ENCODE measurements at regions not wholly inside any gene's neighbourhood (a gene's known extent, or its start where the extent isn't known, plus 50 kb on each side); places are given as distances from the start of the nearest gene placed in this dataset.

GRCh38 chr5:133742431-133742988 lies 130.2 kb upstream of the FSTL4 start:
- no peak for TF ChIP-seq SMC3 (IDR thresholded peaks at IDR 0.05; ENCODE audit: borderline replicate concordance, low read length)
- no peak for TF ChIP-seq TCF12 (IDR thresholded peaks at IDR 0.05; ENCODE audit: low read depth, low read length)
- no peak for TF ChIP-seq POLR2A (IDR thresholded peaks at IDR 0.05; ENCODE audit: low read depth, low read length)
- TF ChIP-seq BCLAF1 (IDR thresholded peaks at IDR 0.05) = no peak
- no peak for TF ChIP-seq YY1 (IDR thresholded peaks at IDR 0.05; ENCODE audit: low read depth, low read length)
- TF ChIP-seq CTCF (IDR thresholded peaks at IDR 0.05 in 2 of 3, conservative IDR thresholded peaks at IDR 0.05 in 1 of 3; ENCODE audit: control insufficient read depth in 2 of 3, extremely low read depth in 1 of 3, insufficient read depth in 1 of 3, low read depth in 3 of 3, low read length in 3 of 3) = no peak
- no peak for TF ChIP-seq ATF2 (IDR thresholded peaks at IDR 0.05; ENCODE audit: low read length)
- peak; percentile 52; the same call in 1 of the 2 replicates for TF ChIP-seq SMARCA5 (IDR thresholded peaks at IDR 0.05)
- no peak for TF ChIP-seq POLR2AphosphoS5 (IDR thresholded peaks at IDR 0.05; ENCODE audit: low read length)
- TF ChIP-seq SP1 (IDR thresholded peaks at IDR 0.05; ENCODE audit: low read depth, low read length) = no peak
- TF ChIP-seq JUND (IDR thresholded peaks at IDR 0.05; ENCODE audit: low read depth, low read length) = no peak
- no peak for TF ChIP-seq HCFC1 (IDR thresholded peaks at IDR 0.05; ENCODE audit: low read length)
